SK-N-SH (cell line): ENCODE measurements at regions not wholly inside any gene's neighbourhood (a gene's known extent, or its start where the extent isn't known, plus 50 kb on each side); places are given as distances from the start of the nearest gene placed in this dataset.

Experiments used
- CTCF ChIA-PET: fragments of 300-600, 350-600 bp; formaldehyde crosslinking; extraction: SDS; loops from one replicate; lab custom pipeline; 2021; lab: Yijun Ruan, JAX
- POLR2A ChIA-PET: fragments of 350-600 bp; sonication (Branson Sonifier 250); formaldehyde crosslinking; extraction: SDS; loops from one replicate; lab custom pipeline; 2020; ENCODE audit warnings: antibody characterized with exemption, inconsistent platforms; lab: Yijun Ruan, JAX
- DNase-seq: peaks from one replicate; pipeline ENCODE4 v3.0.0; 2012
- H2AFZ ChIP-seq: fragments of 200-600 bp; sonication (generic); 2 replicates; pipeline ENCODE4 v1.8.1; 2016; ENCODE audit warnings: antibody characterized with exemption, mild to moderate bottlenecking, low read depth
- H3F3A ChIP-seq: fragments of 200-600 bp; sonication (generic); replicated peaks from 2 replicates; pipeline ENCODE3; 2016; ENCODE audit warnings: antibody characterized with exemption, mild to moderate bottlenecking; ENCODE audit not compliant: insufficient read depth
- H3K27ac ChIP-seq, 2 experiments: fragments of 200-500 bp in 1 of 2; fragments of 200-600 bp in 1 of 2; sonication (Bioruptor generic) in 1 of 2; sonication (generic), shearing (Covaris generic) in 1 of 2; 2 replicates each; pipeline versions ENCODE4 v1.5.1 to v1.6.1; 2014 to 2016; ENCODE audit warnings: low read depth in 2 of 2, inconsistent platforms in 1 of 2, low read length in 1 of 2, mild to moderate bottlenecking in 1 of 2, mixed read lengths in 1 of 2
- H3K27me3 ChIP-seq: fragments of 200-600 bp; sonication (generic), shearing (Covaris generic); 2 replicates; pipeline ENCODE4 v1.6.1; 2016; ENCODE audit warnings: mixed run types; ENCODE audit not compliant: insufficient read depth
- H3K36me3 ChIP-seq, 2 experiments: fragments of 200-500 bp in 1 of 2; fragments of 200-600 bp in 1 of 2; sonication (Bioruptor generic) in 1 of 2; sonication (generic) in 1 of 2; replicated peaks in 1 of 2; 2 replicates each; pipeline versions ENCODE3 to v1.5.1; 2014 to 2016; ENCODE audit warnings: low read length in 1 of 2, mild to moderate bottlenecking in 1 of 2; ENCODE audit not compliant: insufficient read depth in 2 of 2, control insufficient read depth in 1 of 2
- H3K4me1 ChIP-seq, 2 experiments: fragments of 200-500 bp in 1 of 2; fragments of 200-600 bp in 1 of 2; sonication (Bioruptor generic) in 1 of 2; sonication (generic), shearing (Covaris generic) in 1 of 2; 2 replicates each; pipeline versions ENCODE4 v1.5.1 to v1.6.1; 2014 to 2016; ENCODE audit warnings: low read depth in 1 of 2, low read length in 1 of 2, mixed run types in 1 of 2; ENCODE audit not compliant: insufficient read depth in 2 of 2, control insufficient read depth in 1 of 2
- H3K4me2 ChIP-seq: fragments of 200-600 bp; sonication (generic), shearing (Covaris generic); 2 replicates; pipeline ENCODE4 v1.6.1; 2017; ENCODE audit warnings: mixed run types
- H3K4me3 ChIP-seq, 2 experiments: fragments of 200-500 bp in 1 of 2; fragments of 200-600 bp in 1 of 2; sonication (Bioruptor generic) in 1 of 2; sonication (generic), shearing (Covaris generic) in 1 of 2; 2 replicates each; pipeline versions ENCODE4 v1.5.1 to v1.8.1; 2014 to 2016; ENCODE audit warnings: low read depth in 2 of 2, inconsistent platforms in 1 of 2, low read length in 1 of 2, mild to moderate bottlenecking in 1 of 2, mixed read lengths in 1 of 2, moderate library complexity in 1 of 2
- H3K79me2 ChIP-seq: fragments of 200-600 bp; sonication (generic); 2 replicates; pipeline ENCODE4 v1.8.1; 2017; ENCODE audit warnings: mild to moderate bottlenecking; ENCODE audit not compliant: insufficient read depth
- H3K9ac ChIP-seq: fragments of 200-600 bp; sonication (generic); 2 replicates; pipeline ENCODE4 v1.6.1; 2017; ENCODE audit warnings: mixed run types
- H3K9me2 ChIP-seq: fragments of 200-600 bp; sonication (generic); 2 replicates; pipeline ENCODE4 v1.6.1; 2017; ENCODE audit warnings: mixed run types
- H3K9me3 ChIP-seq: fragments of 200-600 bp; sonication (generic); 2 replicates; pipeline ENCODE4 v1.6.1; 2017; ENCODE audit warnings: mixed run types, mild to moderate bottlenecking, moderate library complexity
- H4K20me1 ChIP-seq: fragments of 200-600 bp; sonication (generic); 2 replicates; pipeline ENCODE4 v1.6.1; 2017; ENCODE audit warnings: mild to moderate bottlenecking, mixed run types; ENCODE audit not compliant: insufficient read depth
- CHD2 ChIP-seq: fragments of 150-350 bp; IDR thresholded peaks from 2 replicates; pipeline ENCODE4 v1.6.1; 2018; ENCODE audit warnings: low read length; ENCODE audit not compliant: partially characterized antibody
- CTCF ChIP-seq: fragments of 200-600 bp; sonication (generic); IDR thresholded peaks from 2 replicates; pipeline ENCODE4 v1.6.1; 2017; ENCODE audit warnings: antibody characterized with exemption, mild to moderate bottlenecking, moderate library complexity
- ELF1 ChIP-seq: IDR thresholded peaks from 2 replicates; pipeline ENCODE4 v1.4.0; 2012
- EZH2phosphoT487 ChIP-seq: fragments of 200-600 bp; sonication (generic); IDR thresholded peaks from 2 replicates; pipeline ENCODE4 v1.6.1; 2017; ENCODE audit warnings: low read depth, mixed run types, mild to moderate bottlenecking, antibody characterized with exemption, moderate library complexity, borderline replicate concordance
- IRF3 ChIP-seq: fragments of 150-350 bp; IDR thresholded peaks from 2 replicates; pipeline ENCODE4 v1.6.1; 2016; ENCODE audit warnings: mild to moderate bottlenecking, low read depth, low read length
- MEF2A ChIP-seq: IDR thresholded peaks from 2 replicates; pipeline ENCODE4 v1.4.0; 2012; ENCODE audit warnings: low read depth, borderline replicate concordance
- PBX3 ChIP-seq: IDR thresholded peaks from 2 replicates; pipeline ENCODE4; 2012
- RAD21 ChIP-seq: IDR thresholded peaks from 2 replicates; pipeline ENCODE4 v1.6.1; 2012; ENCODE audit warnings: mild to moderate bottlenecking, low read length
- USF2 ChIP-seq: fragments of 150-350 bp; IDR thresholded peaks from 2 replicates; pipeline ENCODE4 v1.6.1; 2017; ENCODE audit warnings: antibody characterized with exemption, low read length, low read depth, borderline replicate concordance
- WGBS: methylation state at CpG from one replicate; pipeline ENCODE4 v1.1.6; 2017; ENCODE audit warnings: low lambda C conversion rate; 5-methylcytosine and 5-hydroxymethylcytosine counted together

GRCh38 chr2:24439971-24440340 lies 51.1 kb upstream of the NCOA1 start:
- Histone ChIP-seq H3K9ac (no peak overlapping the region), H3K27ac (no peak overlapping the region), H3K36me3 (no peaks in the 10 kb centered on the region), H3F3A (no peaks in the 10 kb centered on the region), H3K4me3 (no peak overlapping the region), H3K9me3 (no peaks in the 10 kb centered on the region; the same call in 1 of the 2 replicates), H2AFZ (no peak overlapping the region), H3K4me1 (peaks cover 6 to 13% of the 10 kb centered on the region in 2 experiments; a peak in 3 of 4 replicates), H3K4me2 (no peak overlapping the region), H3K27me3 (no peaks in the 10 kb centered on the region), H4K20me1 (no peaks in the 10 kb centered on the region), H3K79me2 (no peaks in the 10 kb centered on the region), H3K9me2 (no peaks in the 10 kb centered on the region)
- TF ChIP-seq EZH2phosphoT487 (no peak), CTCF (no peak), CHD2 (no peak), USF2 (no peak)
- ChIA-PET CTCF (interaction anchor here (1.1 kb wide), 1 partner anchor 18 kb away, joined by 3 read pairs; no protein-coding TSS in a partner anchor), POLR2A (no interaction called here)
- 88% methylated on average over 3 of the region's 3 CpGs for WGBS
- no peak for DNase-seq

- Histone ChIP-seq H3F3A (no peaks in the 10 kb centered on the region), H4K20me1 (no peaks in the 10 kb centered on the region), H3K4me1 (peaks cover 6 to 13% of the 10 kb centered on the region in 2 experiments; a peak in 3 of 4 replicates), H3K27ac (no peak overlapping the region), H3K36me3 (no peaks in the 10 kb centered on the region), H3K9me2 (no peaks in the 10 kb centered on the region), H3K4me2 (no peak overlapping the region), H3K9me3 (no peaks in the 10 kb centered on the region), H3K4me3 (no peak overlapping the region), H3K79me2 (no peaks in the 10 kb centered on the region), H2AFZ (no peak overlapping the region), H3K27me3 (no peaks in the 10 kb centered on the region), H3K9ac (no peak overlapping the region)
- WGBS: 94% methylated on average over 4 of the region's 4 CpGs
- no peak for DNase-seq
- CTCF ChIA-PET: interaction anchor here (0.9 to 1.2 kb wide), 4 partner anchors 8 to 96 kb away, joined by 3 read pairs; no protein-coding TSS in a partner anchor
- TF ChIP-seq USF2 (no peak), PBX3 (no peak), ELF1 (no peak), CTCF (no peak), IRF3 (no peak), RAD21 (no peak), MEF2A (no peak)
- POLR2A ChIA-PET: no interaction called here
Measured at GRCh38 chr2:24439280-24439970, 51.6 kb upstream of the NCOA1 start.
